GM12878 (cell line): ENCODE measurements at regions not wholly inside any gene's neighbourhood (a gene's known extent, or its start where the extent isn't known, plus 50 kb on each side); places are given as distances from the start of the nearest gene placed in this dataset.

Source experiments
- ATAC-seq: fragments of 200-7000 bp; cut with Tn5 transposase; 3 replicates; pipeline ENCODE4 v1.9.1; 2020; ENCODE audit warnings: mild to moderate bottlenecking, moderate library complexity
- BruUV-seq: library from RNA; stranded (reverse); fragments of 400-500 nt; replicated peaks from 2 replicates; lab custom pipeline; 2021; lab: Mats Ljungman, UMichigan
- CTCF ChIA-PET: fragments of 300-600 bp; sonication (Branson Sonifier 250); formaldehyde crosslinking; extraction: SDS; loops from one replicate; lab custom pipeline; 2021; ENCODE audit warnings: inconsistent platforms; lab: Yijun Ruan, JAX
- POLR2A ChIA-PET: fragments of 350-600 bp; formaldehyde crosslinking; extraction: SDS; loops from one replicate; lab custom pipeline; 2021; ENCODE audit warnings: inconsistent platforms; lab: Charles Lee
- RAD21 ChIA-PET: fragments of 300-600 bp; sonication (Branson Sonifier 250); formaldehyde crosslinking; loops from one replicate; lab custom pipeline; 2023; ENCODE audit warnings: antibody characterized with exemption; ENCODE audit not compliant: unreplicated experiment; lab: Charles Lee
- SMC1A ChIA-PET: fragments of 300-600 bp; sonication (Branson Sonifier 250); formaldehyde crosslinking; loops from one replicate; lab custom pipeline; 2023; ENCODE audit not compliant: unreplicated experiment, uncharacterized antibody; lab: Charles Lee
- DNase-seq: peaks from one replicate; pipeline ENCODE4 v3.0.0-alpha.2; 2011; ENCODE audit warnings: low read depth, low spot score
- FAIRE-seq: peaks from 3 replicates; lab custom pipeline; 2011; peaks lifted over from hg19 to GRCh38; lab: Jason Lieb, UNC
- H2AFZ ChIP-seq: 2 replicates; pipeline ENCODE4 v1.6.0; 2011; ENCODE audit warnings: low read depth, low read length, control low read depth; ENCODE audit not compliant: control insufficient read depth
- H3K27ac ChIP-seq: 2 replicates; pipeline ENCODE4 v1.5.1; 2011; ENCODE audit warnings: control low read depth; ENCODE audit not compliant: control insufficient read depth, insufficient read depth
- H3K27me3 ChIP-seq, 2 experiments: replicated peaks in 1 of 2; 2 replicates each; pipeline versions ENCODE4 v1.6.0 to v1.6.1; 2011; ENCODE audit warnings: low read length in 1 of 2; ENCODE audit not compliant: control insufficient read depth in 2 of 2, insufficient read depth in 2 of 2
- H3K36me3 ChIP-seq, 2 experiments: 2 replicates each; pipeline ENCODE4 v1.5.1; 2011; ENCODE audit warnings: low read length in 1 of 2; ENCODE audit not compliant: control insufficient read depth in 2 of 2, insufficient read depth in 2 of 2
- H3K4me1 ChIP-seq: 2 replicates; pipeline ENCODE4 v1.6.1; 2011; ENCODE audit warnings: mild to moderate bottlenecking, low read length, moderate library complexity, mixed read lengths; ENCODE audit not compliant: control insufficient read depth, insufficient read depth
- H3K4me2 ChIP-seq: 2 replicates; pipeline ENCODE4 v1.6.0; 2011; ENCODE audit warnings: control low read depth; ENCODE audit not compliant: control insufficient read depth, insufficient read depth
- H3K4me3 ChIP-seq: fragments of 200-600 bp; sonication (generic); 2 replicates; pipeline ENCODE4 v1.5.1; 2016
- H3K79me2 ChIP-seq: 2 replicates; pipeline ENCODE4 v1.6.0; 2011; ENCODE audit warnings: low read length; ENCODE audit not compliant: control insufficient read depth, insufficient read depth
- H3K9ac ChIP-seq: 2 replicates; pipeline ENCODE4 v1.8.0; 2011; ENCODE audit warnings: low read length, control low read depth, mixed read lengths; ENCODE audit not compliant: control insufficient read depth, insufficient read depth
- H3K9me3 ChIP-seq: replicated peaks from 3 replicates; pipeline ENCODE4 v1.5.1; 2011; ENCODE audit warnings: mild to moderate bottlenecking, low read length; ENCODE audit not compliant: control insufficient read depth, insufficient read depth
- H4K20me1 ChIP-seq: 2 replicates; pipeline ENCODE4 v1.6.0; 2011; ENCODE audit not compliant: control insufficient read depth, insufficient read depth
- ASH2L ChIP-seq: fragments of 300-600, 200-600 bp; sonication (generic); IDR thresholded peaks from 2 replicates; pipeline ENCODE4 v1.6.1; 2017; ENCODE audit warnings: low read depth, mild to moderate bottlenecking, borderline replicate concordance
- BCL3 ChIP-seq: IDR thresholded peaks from 2 replicates; pipeline ENCODE4 v1.6.1; 2011; ENCODE audit warnings: borderline replicate concordance, low read depth, mild to moderate bottlenecking, moderate library complexity, low read length; ENCODE audit not compliant: insufficient read depth, poor library complexity, severe bottlenecking
- CREM ChIP-seq: IDR thresholded peaks from 2 replicates; pipeline ENCODE4 v1.6.1; 2014; ENCODE audit warnings: antibody characterized with exemption, low read depth
- CTCF ChIP-seq, 3 experiments: IDR thresholded peaks in 2 of 3; conservative IDR thresholded peaks in 1 of 3; 2 replicates each; pipeline ENCODE4 v1.5.1; 2011; ENCODE audit warnings: low read depth in 3 of 3, low read length in 3 of 3, mild to moderate bottlenecking in 3 of 3, control low read depth in 2 of 3, moderate library complexity in 2 of 3, inconsistent platforms in 1 of 3, mixed read lengths in 1 of 3; ENCODE audit not compliant: control insufficient read depth in 2 of 3, insufficient read depth in 1 of 3; ENCODE audit errors: extremely low read depth in 1 of 3
- E2F8 ChIP-seq: fragments of 450-650 bp; IDR thresholded peaks from 2 replicates; pipeline ENCODE4 v1.6.1; 2018; ENCODE audit warnings: mild to moderate bottlenecking, low read depth, moderate library complexity; ENCODE audit not compliant: partially characterized antibody
- ESRRA ChIP-seq: IDR thresholded peaks from 2 replicates; pipeline ENCODE4 v1.6.1; 2012; ENCODE audit warnings: mild to moderate bottlenecking, low read length, improper control_type of control experiment
- HSF1 ChIP-seq: fragments of 150-350 bp; IDR thresholded peaks from 2 replicates; pipeline ENCODE4 v1.6.1; 2014; ENCODE audit warnings: mild to moderate bottlenecking, low read depth, low read length
- WGBS: methylation state at CpG from one replicate; pipeline ENCODE4 v1.1.6; 2016; ENCODE audit warnings: low lambda C conversion rate; ENCODE audit not compliant: insufficient replicate concordance, insufficient coverage; ENCODE audit errors: missing lambda C conversion rate; 5-methylcytosine and 5-hydroxymethylcytosine counted together
- in situ Hi-C: fragments of 300-500 bp; cut with MboI; formaldehyde crosslinking; loops from 9 replicates; pipeline ENCODE4 v1.14.3; 2018; ENCODE audit warnings: mixed read lengths
- intact Hi-C: fragments of 100-400 bp; cut with micrococcal nuclease; formaldehyde crosslinking; loops from one replicate; pipeline ENCODE4 v1.14.2; 2022; ENCODE audit not compliant: unreplicated experiment

GRCh38 chr17:79508291-79508716 lies 102.5 kb downstream of the RBFOX3 start:
- FAIRE-seq (no peak), DNase-seq (no peak), ATAC-seq (no peak)
- no peaks in the 10 kb centered on the region for H3K4me1 ChIP-seq
- in situ Hi-C loops (no loop called here), intact Hi-C loops (no loop called here)
- no peak overlapping the region for H2AFZ ChIP-seq
- no peak overlapping the region for H3K27ac ChIP-seq
- SMC1A ChIA-PET, result no interaction called here
- RAD21 ChIA-PET, result no interaction called here
- no peaks in the 10 kb centered on the region for H3K79me2 ChIP-seq
- no peak overlapping the region for H3K4me3 ChIP-seq
- POLR2A ChIA-PET, result no interaction called here
- H4K20me1 ChIP-seq, result no peaks in the 10 kb centered on the region
- no peak overlapping the region for H3K4me2 ChIP-seq
- H3K27me3 ChIP-seq, result peaks cover 0 to 2% of the 10 kb centered on the region in 2 experiments; a peak in 1 of 4 replicates
- H3K9ac ChIP-seq, result no peak overlapping the region
- 49% methylated on average over 9 of the region's 22 CpGs for WGBS
- no peaks in the 10 kb centered on the region; the same call in 2 of the 3 replicates for H3K9me3 ChIP-seq
- no TSS peak for BruUV-seq
- H3K36me3 ChIP-seq, result no peaks in the 10 kb centered on the region
- CTCF ChIA-PET, result no interaction called here
- TF ChIP-seq CREM, result no peak
- TF ChIP-seq ASH2L, result no peak

GRCh38 chr17:79506955-79507354 lies 103.9 kb downstream of the RBFOX3 start:
- no peaks in the 10 kb centered on the region for H3K36me3 ChIP-seq
- WGBS, result 14% methylated on average over 10 of the region's 10 CpGs
- ChIA-PET POLR2A (no interaction called here), RAD21 (no interaction called here), SMC1A (no interaction called here), CTCF (no interaction called here)
- no peaks in the 10 kb centered on the region for H3K4me1 ChIP-seq
- H3K79me2 ChIP-seq, result no peaks in the 10 kb centered on the region
- H4K20me1 ChIP-seq, result no peaks in the 10 kb centered on the region
- no peaks in the 10 kb centered on the region for H3K9me3 ChIP-seq
- FAIRE-seq, result no peak
- peaks cover 0 to 5% of the 10 kb centered on the region in 2 experiments; a peak in 2 of 4 replicates for H3K27me3 ChIP-seq
- H2AFZ ChIP-seq, result no peak overlapping the region
- no peak overlapping the region for H3K4me3 ChIP-seq
- no peak for ATAC-seq
- intact Hi-C loops (no loop called here), in situ Hi-C loops (no loop called here)
- no TSS peak for BruUV-seq
- H3K4me2 ChIP-seq, result no peak overlapping the region
- no peak for DNase-seq
- no peak overlapping the region for H3K9ac ChIP-seq
- no peak overlapping the region for H3K27ac ChIP-seq
- TF ChIP-seq BCL3, result no peak
- no peak for TF ChIP-seq ESRRA
- no peak for TF ChIP-seq HSF1
- no peak for TF ChIP-seq E2F8
- TF ChIP-seq CTCF (IDR thresholded peaks at IDR 0.05 in 2 of 3, conservative IDR thresholded peaks at IDR 0.05 in 1 of 3; ENCODE audit: control insufficient read depth in 2 of 3, extremely low read depth in 1 of 3, insufficient read depth in 1 of 3, low read depth in 3 of 3, low read length in 3 of 3), result no peak
